ENCODE measurements at regions not wholly inside any gene's neighbourhood (a gene's known extent, or its start where the extent isn't known, plus 50 kb on each side); places are given as distances from the start of the nearest gene placed in this dataset.
A peak's percentile ranks its signal among the peaks of the same experiment; 100 is the strongest.

GRCh38 chr4:182101618-182102017, 141.6 kb upstream of the TENM3 start:
- no peaks in the 10 kb centered on the region for H3K4me1 ChIP-seq (ENCODE audit: control insufficient read depth in 1 of 2, insufficient read depth in 2 of 2, low read length in 2 of 2)
- H3K79me2 ChIP-seq (ENCODE audit: control insufficient read depth, insufficient read depth, low read length, poor library complexity) = no peaks in the 10 kb centered on the region
- H4K12ac ChIP-seq (ENCODE audit: low read depth, low read length) = no peak overlapping the region
- H2AK5ac ChIP-seq (ENCODE audit: low read length) = no peak overlapping the region
- no peak overlapping the region for H2BK5ac ChIP-seq (ENCODE audit: low read depth, low read length, poor library complexity)
- H3K9ac ChIP-seq (ENCODE audit: low read length) = no peak overlapping the region
- H3K23ac ChIP-seq (ENCODE audit: low read length) = no peak overlapping the region
- no peak overlapping the region for H2BK12ac ChIP-seq (ENCODE audit: low read length)
- H3K27me3 ChIP-seq (ENCODE audit: insufficient read depth, low read length) = no peaks in the 10 kb centered on the region
- no peak overlapping the region for H2BK120ac ChIP-seq (ENCODE audit: insufficient read depth, low read length, poor library complexity)
- no peak overlapping the region for H2AFZ ChIP-seq (ENCODE audit: insufficient read depth, low read length, poor library complexity)
- H3K18ac ChIP-seq (ENCODE audit: low read length) = no peak overlapping the region
- H3K4ac ChIP-seq (ENCODE audit: low read depth, low read length) = no peak overlapping the region
- H3K79me1 ChIP-seq (ENCODE audit: low read length) = no peaks in the 10 kb centered on the region
- no peak overlapping the region for H4K8ac ChIP-seq (ENCODE audit: low read depth, low read length)
- no CpG with 5 or more reads among the region's 8 CpGs for WGBS (ENCODE audit: extremely low coverage, insufficient coverage, insufficient read length)
- H3K27ac ChIP-seq (ENCODE audit: low read depth, low read length) = no peak overlapping the region
- no peak overlapping the region for H4K91ac ChIP-seq (ENCODE audit: low read depth, low read length)
- H3K9me3 ChIP-seq (ENCODE audit: insufficient read depth, low read depth, low read length) = no peaks in the 10 kb centered on the region
- H3K4me3 ChIP-seq (ENCODE audit: low read depth, low read length) = no peak overlapping the region
- peak in 1 of 2 donors; percentile 3 for DNase-seq
- no peak overlapping the region for H3K4me2 ChIP-seq (ENCODE audit: low read length)
- no peak overlapping the region for H3K14ac ChIP-seq (ENCODE audit: low read length)
- H3K36me3 ChIP-seq (ENCODE audit: control insufficient read depth in 1 of 2, insufficient read depth in 2 of 2, low read length in 2 of 2) = no peaks in the 10 kb centered on the region

- H4K12ac ChIP-seq (ENCODE audit: low read depth, low read length) = no peak overlapping the region
- H2AK5ac ChIP-seq (ENCODE audit: low read length) = no peak overlapping the region
- H3K79me1 ChIP-seq (ENCODE audit: low read length) = no peaks in the 10 kb centered on the region
- DNase-seq = no peak
- H3K36me3 ChIP-seq (ENCODE audit: control insufficient read depth in 1 of 2, insufficient read depth in 2 of 2, low read length in 2 of 2) = no peaks in the 10 kb centered on the region
- no peak overlapping the region for H2BK12ac ChIP-seq (ENCODE audit: low read length)
- no peak overlapping the region for H3K9ac ChIP-seq (ENCODE audit: low read length)
- H3K4ac ChIP-seq (ENCODE audit: low read depth, low read length) = no peak overlapping the region
- H3K23ac ChIP-seq (ENCODE audit: low read length) = no peak overlapping the region
- no peaks in the 10 kb centered on the region for H3K79me2 ChIP-seq (ENCODE audit: control insufficient read depth, insufficient read depth, low read length, poor library complexity)
- H2AFZ ChIP-seq (ENCODE audit: insufficient read depth, low read length, poor library complexity) = no peak overlapping the region
- no peak overlapping the region for H4K91ac ChIP-seq (ENCODE audit: low read depth, low read length)
- H3K27ac ChIP-seq (ENCODE audit: low read depth, low read length) = no peak overlapping the region
- no peak overlapping the region for H4K8ac ChIP-seq (ENCODE audit: low read depth, low read length)
- H3K27me3 ChIP-seq (ENCODE audit: insufficient read depth, low read length) = no peaks in the 10 kb centered on the region
- no peak overlapping the region for H3K18ac ChIP-seq (ENCODE audit: low read length)
- H3K14ac ChIP-seq (ENCODE audit: low read length) = no peak overlapping the region
- no peaks in the 10 kb centered on the region for H3K9me3 ChIP-seq (ENCODE audit: insufficient read depth, low read depth, low read length)
- H3K4me3 ChIP-seq (ENCODE audit: low read depth, low read length) = no peak overlapping the region
- H2BK120ac ChIP-seq (ENCODE audit: insufficient read depth, low read length, poor library complexity) = no peak overlapping the region
- H3K4me2 ChIP-seq (ENCODE audit: low read length) = no peak overlapping the region
- no peaks in the 10 kb centered on the region for H3K4me1 ChIP-seq (ENCODE audit: control insufficient read depth in 1 of 2, insufficient read depth in 2 of 2, low read length in 2 of 2)
- no CpG with 5 or more reads among the region's 3 CpGs for WGBS (ENCODE audit: extremely low coverage, insufficient coverage, insufficient read length)
- H2BK5ac ChIP-seq (ENCODE audit: low read depth, low read length, poor library complexity) = no peak overlapping the region
These were observed 140.6 kb upstream of the TENM3 start for GRCh38 chr4:182102576-182102975.

- Histone ChIP-seq H3K9me3 (ENCODE audit: insufficient read depth, low read depth, low read length) (no peaks in the 10 kb centered on the region), H3K79me2 (ENCODE audit: control insufficient read depth, insufficient read depth, low read length, poor library complexity) (no peaks in the 10 kb centered on the region), H3K36me3 (ENCODE audit: control insufficient read depth in 1 of 2, insufficient read depth in 2 of 2, low read length in 2 of 2) (no peaks in the 10 kb centered on the region), H3K14ac (ENCODE audit: low read length) (no peak overlapping the region), H3K4me1 (ENCODE audit: control insufficient read depth in 1 of 2, insufficient read depth in 2 of 2, low read length in 2 of 2) (no peaks in the 10 kb centered on the region), H4K91ac (ENCODE audit: low read depth, low read length) (no peak overlapping the region), H3K4me3 (ENCODE audit: low read depth, low read length) (no peak overlapping the region), H3K9ac (ENCODE audit: low read length) (no peak overlapping the region), H3K79me1 (ENCODE audit: low read length) (no peaks in the 10 kb centered on the region), H4K8ac (ENCODE audit: low read depth, low read length) (no peak overlapping the region), H2BK12ac (ENCODE audit: low read length) (no peak overlapping the region), H3K27ac (ENCODE audit: low read depth, low read length) (no peak overlapping the region), H3K27me3 (ENCODE audit: insufficient read depth, low read length) (no peaks in the 10 kb centered on the region), H3K23ac (ENCODE audit: low read length) (no peak overlapping the region), H3K4ac (ENCODE audit: low read depth, low read length) (no peak overlapping the region), H2BK120ac (ENCODE audit: insufficient read depth, low read length, poor library complexity) (no peak overlapping the region), H2BK5ac (ENCODE audit: low read depth, low read length, poor library complexity) (no peak overlapping the region), H2AFZ (ENCODE audit: insufficient read depth, low read length, poor library complexity) (no peak overlapping the region), H3K18ac (ENCODE audit: low read length) (no peak overlapping the region), H4K12ac (ENCODE audit: low read depth, low read length) (no peak overlapping the region), H3K4me2 (ENCODE audit: low read length) (no peak overlapping the region), H2AK5ac (ENCODE audit: low read length) (no peak overlapping the region)
- no CpG with 5 or more reads among the region's 5 CpGs for WGBS (ENCODE audit: extremely low coverage, insufficient coverage, insufficient read length)
- no peak for DNase-seq
These were observed 139.4 kb upstream of the TENM3 start for GRCh38 chr4:182103614-182104319.

- no CpG with 5 or more reads among the region's 7 CpGs for WGBS (ENCODE audit: extremely low coverage, insufficient coverage, insufficient read length)
- Histone ChIP-seq H3K36me3 (ENCODE audit: control insufficient read depth in 1 of 2, insufficient read depth in 2 of 2, low read length in 2 of 2) (no peaks in the 10 kb centered on the region), H3K27ac (ENCODE audit: low read depth, low read length) (no peak overlapping the region), H2AFZ (ENCODE audit: insufficient read depth, low read length, poor library complexity) (no peak overlapping the region), H3K79me2 (ENCODE audit: control insufficient read depth, insufficient read depth, low read length, poor library complexity) (no peaks in the 10 kb centered on the region), H3K4me3 (ENCODE audit: low read depth, low read length) (no peak overlapping the region), H2BK120ac (ENCODE audit: insufficient read depth, low read length, poor library complexity) (no peak overlapping the region), H3K9ac (ENCODE audit: low read length) (no peak overlapping the region), H3K4me2 (ENCODE audit: low read length) (no peak overlapping the region), H4K8ac (ENCODE audit: low read depth, low read length) (no peak overlapping the region), H3K14ac (ENCODE audit: low read length) (no peak overlapping the region), H3K79me1 (ENCODE audit: low read length) (no peaks in the 10 kb centered on the region), H3K18ac (ENCODE audit: low read length) (no peak overlapping the region), H4K91ac (ENCODE audit: low read depth, low read length) (no peak overlapping the region), H3K4ac (ENCODE audit: low read depth, low read length) (no peak overlapping the region), H3K23ac (ENCODE audit: low read length) (no peak overlapping the region), H3K4me1 (ENCODE audit: control insufficient read depth in 1 of 2, insufficient read depth in 2 of 2, low read length in 2 of 2) (no peaks in the 10 kb centered on the region), H2BK5ac (ENCODE audit: low read depth, low read length, poor library complexity) (no peak overlapping the region), H4K12ac (ENCODE audit: low read depth, low read length) (no peak overlapping the region), H2BK12ac (ENCODE audit: low read length) (no peak overlapping the region), H2AK5ac (ENCODE audit: low read length) (no peak overlapping the region), H3K9me3 (ENCODE audit: insufficient read depth, low read depth, low read length) (no peaks in the 10 kb centered on the region), H3K27me3 (ENCODE audit: insufficient read depth, low read length) (no peaks in the 10 kb centered on the region)
- no peak for DNase-seq
These were observed 137.8 kb upstream of the TENM3 start for GRCh38 chr4:182105416-182105815.
